WTC11 (cell line): ENCODE measurements at regions not wholly inside any gene's neighbourhood (a gene's known extent, or its start where the extent isn't known, plus 50 kb on each side); places are given as distances from the start of the nearest gene placed in this dataset.

Experiments
- ATAC-seq: fragments of 200-7000 bp; cut with Tn5 transposase; 2 replicates; pipeline ENCODE4 v1.10.0; 2021; ENCODE audit warnings: mild to moderate bottlenecking, moderate library complexity
- CTCF ChIA-PET: fragments of 300-600 bp; sonication (Branson Sonifier 250); formaldehyde crosslinking; loops from one replicate; lab custom pipeline; 2021; ENCODE audit warnings: antibody characterized with exemption; lab: Charles Lee
- POLR2A ChIA-PET: fragments of 350-600 bp; sonication (Branson Sonifier 250); formaldehyde crosslinking; loops from one replicate; lab custom pipeline; 2021; ENCODE audit warnings: antibody characterized with exemption; lab: Charles Lee
- DNase-seq: peaks from one replicate; pipeline ENCODE4 v3.0.0; 2021; ENCODE audit warnings: low spot score
- H3K27ac Mint-ChIP-seq: 2 replicates; pipeline ENCODE4 v1.8.0; 2021; ENCODE audit warnings: mixed read lengths
- H3K27me3 Mint-ChIP-seq: 2 replicates; pipeline ENCODE4 v1.8.0; 2021; ENCODE audit warnings: low read depth, mild to moderate bottlenecking, moderate library complexity, mixed read lengths
- H3K36me3 Mint-ChIP-seq: 2 replicates; pipeline ENCODE4 v1.8.0; 2021; ENCODE audit warnings: mixed read lengths
- H3K4me1 Mint-ChIP-seq: 2 replicates; pipeline ENCODE4 v1.8.0; 2022; ENCODE audit warnings: mixed read lengths
- H3K4me3 Mint-ChIP-seq: 2 replicates; pipeline ENCODE4 v1.8.0; 2021; ENCODE audit warnings: mild to moderate bottlenecking, moderate library complexity, mixed read lengths
- H3K9me3 Mint-ChIP-seq: 2 replicates; pipeline ENCODE4 v1.8.0; 2021; ENCODE audit warnings: mixed read lengths
- AR ChIP-seq: fragments of 250-450 bp; sonication (Bioruptor Pico); IDR thresholded peaks from 2 replicates; pipeline ENCODE4 v1.9.0; 2021; ENCODE audit warnings: mild to moderate bottlenecking
- CBFB ChIP-seq: sonication (generic); formaldehyde crosslinking; IDR thresholded peaks from 2 replicates; pipeline ENCODE4 v1.8.1; 2022; ENCODE audit warnings: mild to moderate bottlenecking, low read depth, missing genetic modification reagents
- CREB1 ChIP-seq: sonication (generic); formaldehyde crosslinking; IDR thresholded peaks from 2 replicates; pipeline ENCODE4 v1.8.0; 2023; ENCODE audit warnings: mild to moderate bottlenecking, missing genetic modification reagents
- CREM ChIP-seq: sonication (generic); formaldehyde crosslinking; IDR thresholded peaks from 2 replicates; pipeline ENCODE4 v1.8.1; 2022; ENCODE audit warnings: mild to moderate bottlenecking, missing genetic modification reagents, moderate library complexity
- ELF4 ChIP-seq: sonication (generic); formaldehyde crosslinking; IDR thresholded peaks from 2 replicates; pipeline ENCODE4 v1.8.1; 2022; ENCODE audit warnings: low read depth, mild to moderate bottlenecking, moderate library complexity, missing genetic modification reagents
- FOXK1 ChIP-seq: sonication (generic); formaldehyde crosslinking; IDR thresholded peaks from 2 replicates; pipeline ENCODE4 v1.8.0; 2022; ENCODE audit warnings: mild to moderate bottlenecking, moderate library complexity, missing genetic modification reagents
- FOXP1 ChIP-seq: sonication (generic); formaldehyde crosslinking; IDR thresholded peaks from 2 replicates; pipeline ENCODE4 v1.8.0; 2022; ENCODE audit warnings: missing genetic modification reagents, mild to moderate bottlenecking, moderate library complexity, borderline replicate concordance
- JUN ChIP-seq: sonication (generic); formaldehyde crosslinking; IDR thresholded peaks from 2 replicates; pipeline ENCODE4 v1.8.0; 2023; ENCODE audit warnings: mild to moderate bottlenecking, missing genetic modification reagents
- MYBL2 ChIP-seq: sonication (generic); formaldehyde crosslinking; IDR thresholded peaks from 2 replicates; pipeline ENCODE4 v1.8.1; 2023; ENCODE audit warnings: mild to moderate bottlenecking, moderate library complexity, missing genetic modification reagents
- NR3C1 ChIP-seq: sonication (generic); formaldehyde crosslinking; conservative IDR thresholded peaks from 2 replicates; pipeline ENCODE4 v1.8.1; 2023; ENCODE audit warnings: low read depth, mild to moderate bottlenecking, missing genetic modification reagents
- RORB ChIP-seq: fragments of 250-450 bp; sonication (Bioruptor Pico); IDR thresholded peaks from 2 replicates; pipeline ENCODE4 v1.9.0; 2021; ENCODE audit warnings: mild to moderate bottlenecking
- SOX15 ChIP-seq: fragments of 250-450 bp; sonication (Bioruptor Pico); IDR thresholded peaks from 2 replicates; pipeline ENCODE4 v1.9.0; 2021; ENCODE audit warnings: mild to moderate bottlenecking
- ZBTB21 ChIP-seq: sonication (generic); formaldehyde crosslinking; IDR thresholded peaks from 2 replicates; pipeline ENCODE4 v1.8.1; 2023; ENCODE audit warnings: mild to moderate bottlenecking, missing genetic modification reagents, borderline replicate concordance
- ZNF121 ChIP-seq: sonication (generic); formaldehyde crosslinking; IDR thresholded peaks from 2 replicates; pipeline ENCODE4 v1.8.0; 2023; ENCODE audit warnings: missing genetic modification reagents
- ZNF219 ChIP-seq: sonication (generic); formaldehyde crosslinking; IDR thresholded peaks from 2 replicates; pipeline ENCODE4 v1.8.0; 2023; ENCODE audit warnings: missing genetic modification reagents, mild to moderate bottlenecking, borderline replicate concordance
- ZNF232 ChIP-seq: sonication (generic); formaldehyde crosslinking; IDR thresholded peaks from 2 replicates; pipeline ENCODE4 v1.8.0; 2022; ENCODE audit warnings: mild to moderate bottlenecking, missing genetic modification reagents
- ZSCAN18 ChIP-seq: fragments of 250-450 bp; sonication (Bioruptor Pico); IDR thresholded peaks from 2 replicates; pipeline ENCODE4 v2.1.2; 2022; ENCODE audit warnings: mild to moderate bottlenecking, moderate library complexity
- TF ChIP-seq, protein P1 (sequence below): sonication (generic); formaldehyde crosslinking; IDR thresholded peaks from 2 replicates; pipeline ENCODE4 v1.8.0; 2022; ENCODE audit warnings: mild to moderate bottlenecking, missing genetic modification reagents

- no peak for TF ChIP-seq FOXK1 (CRISPR knock-in tag)
- TF ChIP-seq, all 79 proteins: peak for 0
- ATAC-seq (no peak), DNase-seq (no peak)
- CTCF ChIA-PET, result no interaction called here
- H3K27me3 Mint-ChIP-seq, result no peaks in the 10 kb centered on the region
- H3K9me3 Mint-ChIP-seq, result no peaks in the 10 kb centered on the region
- H3K4me3 Mint-ChIP-seq, result no peak overlapping the region
- POLR2A ChIA-PET, result no interaction called here
- no peaks in the 10 kb centered on the region for H3K36me3 Mint-ChIP-seq
- no peak overlapping the region; the same call in 1 of the 2 replicates for H3K27ac Mint-ChIP-seq
- H3K4me1 Mint-ChIP-seq, result no peaks in the 10 kb centered on the region
Observed at GRCh38 chrX:150148749-150149672, 210.7 kb upstream of the EOLA2 start.

- ChIA-PET CTCF (interaction anchor here (0.7 kb wide), 1 partner anchor 210 kb away, joined by 3 read pairs; no protein-coding TSS in a partner anchor), POLR2A (no interaction called here)
- DNase-seq (no peak), ATAC-seq (no peak)
- Mint-ChIP-seq H3K36me3 (no peaks in the 10 kb centered on the region), H3K9me3 (no peaks in the 10 kb centered on the region), H3K4me1 (no peaks in the 10 kb centered on the region)
- TF ChIP-seq ZBTB21 (CRISPR knock-in tag) (no peak), ZNF121 (no peak), CBFB (CRISPR knock-in tag) (no peak), ZNF219 (no peak), AR (CRISPR knock-in tag) (no peak), JUN (no peak), MYBL2 (no peak), CREB1 (CRISPR knock-in tag) (no peak), ZSCAN18 (no peak), FOXP1 (CRISPR knock-in tag) (no peak), ZNF232 (CRISPR knock-in tag) (no peak), SOX15 (no peak), CREM (no peak), RORB (CRISPR knock-in tag) (no peak), ELF4 (CRISPR knock-in tag) (no peak), NR3C1 (CRISPR knock-in tag) (no peak)
- TF ChIP-seq, protein P1, sequence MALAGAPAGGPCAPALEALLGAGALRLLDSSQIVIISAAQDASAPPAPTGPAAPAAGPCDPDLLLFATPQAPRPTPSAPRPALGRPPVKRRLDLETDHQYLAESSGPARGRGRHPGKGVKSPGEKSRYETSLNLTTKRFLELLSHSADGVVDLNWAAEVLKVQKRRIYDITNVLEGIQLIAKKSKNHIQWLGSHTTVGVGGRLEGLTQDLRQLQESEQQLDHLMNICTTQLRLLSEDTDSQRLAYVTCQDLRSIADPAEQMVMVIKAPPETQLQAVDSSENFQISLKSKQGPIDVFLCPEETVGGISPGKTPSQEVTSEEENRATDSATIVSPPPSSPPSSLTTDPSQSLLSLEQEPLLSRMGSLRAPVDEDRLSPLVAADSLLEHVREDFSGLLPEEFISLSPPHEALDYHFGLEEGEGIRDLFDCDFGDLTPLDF (CRISPR knock-in tag), result no peak
- TF ChIP-seq, all 79 proteins: peak for 0
- Mint-ChIP-seq H3K27ac (no peak overlapping the region), H3K4me3 (no peak overlapping the region), H3K27me3 (no peaks in the 10 kb centered on the region)
Observed at GRCh38 chrX:150150076-150150779, 211.9 kb upstream of the EOLA2 start.
